HG02884 (cell line): ENCODE measurements at regions not wholly inside any gene's neighbourhood (a gene's known extent, or its start where the extent isn't known, plus 50 kb on each side); places are given as distances from the start of the nearest gene placed in this dataset.
"Not testable (repeated sequence)": the region's sequence is repeated elsewhere in the genome, so short reads cannot be mapped to it uniquely, and the experiment has no call there.

Source experiments
- ATAC-seq: cut with Tn5 transposase; IDR thresholded peaks from one replicate; pipeline ENCODE4 v1.9.1; 2021; ENCODE audit warnings: mild to moderate bottlenecking, moderate library complexity; ENCODE audit not compliant: unreplicated experiment

DNA sequence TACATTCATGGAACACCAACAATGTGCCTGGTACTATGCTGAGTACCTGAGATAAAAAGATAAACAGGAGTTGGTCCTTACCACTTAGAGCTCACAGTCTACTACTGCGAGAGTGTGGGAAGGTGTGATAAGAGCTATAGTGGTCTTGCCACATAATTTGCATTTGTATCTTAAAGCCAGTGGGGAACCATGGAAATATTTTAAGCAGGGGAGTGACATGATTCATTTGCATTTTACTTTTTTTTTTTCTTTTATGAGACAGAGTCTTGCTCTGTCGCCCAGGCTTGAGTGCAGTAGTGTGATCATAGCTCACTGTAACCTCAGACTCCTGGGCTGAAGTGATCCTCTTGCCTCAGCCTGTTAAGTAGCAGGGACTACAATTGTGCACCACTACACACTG is 53.6 kb downstream of the SRGAP2 start:
- ATAC-seq, result peak; percentile 83

DNA sequence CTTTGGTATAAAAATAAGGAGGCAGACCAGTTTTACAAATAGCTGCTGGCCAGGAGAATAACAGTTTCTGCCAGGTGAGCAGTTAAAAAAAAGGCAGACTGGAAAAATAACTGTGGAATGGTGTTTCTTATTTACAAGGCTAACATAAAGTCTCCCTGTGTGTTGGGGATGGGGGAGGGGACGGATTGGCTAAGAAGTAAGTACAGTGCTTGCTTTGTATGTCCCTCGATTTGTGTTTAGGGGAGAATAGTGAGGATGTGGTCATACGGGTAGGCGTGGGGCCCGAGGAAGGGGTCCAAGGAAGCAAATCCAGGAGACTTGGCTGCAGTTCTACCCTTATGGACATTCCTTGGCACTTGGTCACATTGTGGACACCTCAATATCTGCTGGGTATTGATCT is 58.1 kb downstream of the SRGAP2 start:
- ATAC-seq, result not testable (repeated sequence)

DNA sequence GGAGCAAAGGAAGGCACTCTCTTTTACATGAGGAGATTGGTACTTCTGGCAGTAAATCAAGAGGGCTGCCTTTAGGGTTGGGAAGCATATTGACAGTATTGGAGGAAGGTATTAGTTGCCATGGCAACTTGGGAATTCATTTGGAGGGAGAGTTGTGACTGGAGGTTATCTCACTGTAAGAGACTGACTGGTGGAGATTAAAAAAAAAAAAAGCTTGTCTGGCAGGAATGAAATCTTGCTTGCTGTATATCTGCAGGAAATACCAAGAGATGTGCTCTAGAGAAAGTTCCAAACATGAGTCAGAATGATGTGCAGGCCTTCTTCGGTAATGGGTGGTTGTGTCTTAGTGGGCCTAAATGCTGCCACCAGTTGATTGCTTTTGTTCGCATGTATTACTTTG is 59.1 kb downstream of the SRGAP2 start:
- ATAC-seq, result not testable (repeated sequence)

DNA sequence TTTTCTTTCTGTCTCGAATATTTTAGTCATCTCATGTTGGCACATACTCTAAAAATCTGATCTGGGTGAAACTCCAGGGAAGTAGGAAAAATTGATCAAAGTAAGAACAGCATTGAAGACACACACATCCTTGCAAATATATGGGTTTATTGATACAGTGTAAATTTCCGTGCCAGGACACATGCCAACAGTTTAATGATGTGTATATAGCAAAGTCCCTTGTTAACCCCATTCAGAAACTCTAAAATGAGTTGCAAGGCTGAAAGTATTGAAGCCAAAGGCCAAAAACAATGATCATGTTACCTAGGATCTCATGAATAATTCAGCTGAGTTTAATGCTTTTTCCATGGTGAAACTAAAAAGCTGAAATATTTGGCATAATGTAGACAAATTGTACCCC is 61.6 kb downstream of the SRGAP2 start:
- ATAC-seq, result not testable (repeated sequence)

DNA sequence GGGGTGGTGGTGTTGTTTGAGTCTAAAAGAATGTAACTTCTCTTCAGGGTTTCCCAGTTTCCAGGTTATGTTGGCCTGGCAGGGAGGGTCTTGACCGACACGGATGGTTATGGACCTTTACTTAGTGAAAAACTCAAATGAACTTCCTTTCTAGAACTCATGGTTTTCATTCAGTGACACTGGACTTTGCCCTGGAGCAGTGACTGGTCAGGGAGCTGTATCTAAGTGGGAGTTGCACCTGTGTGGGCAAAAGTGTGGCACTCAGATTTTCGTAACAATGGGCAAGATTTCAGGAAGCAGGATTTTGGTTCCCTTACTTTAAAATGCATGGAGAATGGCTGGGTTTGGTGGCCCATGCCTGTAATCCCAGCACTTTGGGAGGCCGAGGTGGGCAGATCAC is 67.8 kb downstream of the SRGAP2 start:
- ATAC-seq, result not testable (repeated sequence)

DNA sequence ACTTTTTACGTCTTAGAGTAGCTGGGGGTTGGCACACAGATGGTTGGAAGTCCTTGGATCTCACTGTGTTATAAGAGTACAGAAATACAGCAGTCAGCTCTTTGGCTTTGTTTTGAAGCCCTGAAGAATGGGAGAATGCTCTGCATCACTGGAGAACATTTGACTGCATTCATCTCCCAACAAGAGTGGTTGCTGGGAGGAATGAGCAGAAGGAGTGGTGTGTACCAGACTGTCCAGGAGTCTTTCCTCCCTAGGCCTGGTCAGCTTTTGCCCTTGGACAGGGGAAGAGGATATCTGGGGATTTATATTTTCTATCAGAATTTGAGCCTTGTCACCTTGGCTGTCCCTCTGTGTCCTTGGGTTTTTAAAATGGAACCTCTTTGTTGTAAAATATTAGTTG is 69.8 kb downstream of the SRGAP2 start:
- not testable (repeated sequence) for ATAC-seq

DNA sequence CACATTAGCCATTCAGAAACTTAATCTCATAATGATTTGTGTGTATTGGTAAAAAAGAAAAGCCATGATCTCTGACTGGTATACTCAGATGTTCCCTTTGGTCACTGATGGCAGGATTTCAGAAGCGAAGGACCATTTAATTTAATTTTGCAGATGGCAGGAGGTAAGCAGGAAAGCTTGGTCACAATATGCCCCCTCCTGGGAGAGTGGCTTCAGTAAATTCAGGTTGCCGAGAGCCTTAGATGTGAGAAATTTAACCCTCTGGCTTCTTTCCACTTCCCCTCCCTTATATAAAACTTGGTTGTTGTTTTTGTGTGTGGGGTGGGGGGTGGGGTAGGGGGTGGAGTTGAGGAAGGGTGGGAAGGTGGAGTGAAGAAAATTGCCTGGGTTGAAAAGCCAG is 72.8 kb downstream of the SRGAP2 start:
- ATAC-seq, result not testable (repeated sequence)

DNA sequence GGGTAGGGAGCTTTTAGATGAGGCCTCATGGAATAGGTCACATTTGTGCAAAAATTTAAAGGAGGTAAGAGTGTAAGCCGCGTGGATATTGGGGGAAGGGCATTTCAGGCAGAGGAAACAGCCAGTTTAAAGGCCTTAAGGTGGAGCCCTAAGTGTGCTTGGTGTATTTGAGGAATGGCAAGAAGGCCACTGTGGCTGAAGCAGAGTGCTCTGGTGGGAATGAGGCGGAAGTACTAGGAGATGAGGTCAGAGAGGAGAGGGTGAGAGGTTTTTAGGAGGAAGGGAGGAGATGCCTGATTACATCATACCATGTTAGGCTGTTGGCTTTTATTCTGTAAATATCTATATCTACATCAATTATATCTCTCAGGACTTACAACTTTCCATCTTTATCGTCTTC is 75.3 kb downstream of the SRGAP2 start:
- ATAC-seq, result not testable (repeated sequence)

DNA sequence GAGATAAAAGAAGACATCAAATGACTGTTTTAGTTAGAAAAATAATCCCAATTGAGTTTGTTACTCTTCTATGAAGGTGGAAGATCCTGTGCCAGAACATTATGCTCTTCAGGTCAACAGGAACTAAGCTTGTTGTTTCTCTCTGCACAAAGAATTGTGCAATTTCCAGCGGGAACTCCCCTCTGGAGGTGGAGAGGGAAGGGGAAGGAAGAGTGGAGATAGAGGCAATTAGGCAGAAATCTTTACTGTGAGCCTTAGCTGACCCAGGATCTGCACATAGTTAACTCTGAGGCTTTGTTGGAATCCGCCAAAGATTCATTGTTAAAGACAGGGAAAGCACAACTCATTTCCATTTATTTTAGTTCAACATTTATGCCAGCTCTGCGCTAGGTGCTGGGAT is 77.3 kb downstream of the SRGAP2 start:
- not testable (repeated sequence) for ATAC-seq

DNA sequence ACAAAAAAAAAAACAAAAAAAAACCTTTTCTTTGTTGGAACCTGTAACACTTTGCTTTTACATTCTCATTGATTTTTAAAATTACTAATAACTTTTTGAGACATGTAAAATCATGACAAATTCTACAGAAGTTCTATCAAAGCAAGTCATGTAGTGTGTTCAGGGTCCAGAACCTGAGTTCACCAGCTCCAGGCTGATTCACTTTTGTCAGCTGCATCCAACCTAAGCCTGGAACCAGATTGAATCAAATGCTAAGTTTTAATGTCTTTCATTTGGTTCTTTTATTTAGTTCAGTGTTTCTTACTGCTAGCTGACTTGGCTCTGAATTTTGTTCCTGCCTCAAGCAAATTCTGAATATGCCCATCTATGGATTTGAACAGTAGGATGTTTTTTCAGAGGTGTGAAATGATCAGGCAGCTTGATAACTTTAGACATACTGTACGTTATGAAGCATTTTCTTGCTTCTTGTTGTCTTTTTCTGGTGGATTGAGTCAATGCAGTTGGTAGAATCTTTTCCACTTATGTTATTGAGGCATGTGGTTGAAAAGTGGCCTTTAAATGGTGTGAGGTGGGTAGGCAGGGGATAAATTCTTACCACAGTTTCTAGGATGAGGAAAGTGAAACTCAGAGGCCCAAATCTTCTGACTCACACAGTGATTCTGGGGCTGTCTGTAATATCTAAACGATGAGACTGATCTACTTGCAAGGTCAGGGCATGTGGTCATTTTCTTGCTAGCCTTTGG is 78.7 kb downstream of the SRGAP2 start:
- peak; percentile 72 for ATAC-seq

DNA sequence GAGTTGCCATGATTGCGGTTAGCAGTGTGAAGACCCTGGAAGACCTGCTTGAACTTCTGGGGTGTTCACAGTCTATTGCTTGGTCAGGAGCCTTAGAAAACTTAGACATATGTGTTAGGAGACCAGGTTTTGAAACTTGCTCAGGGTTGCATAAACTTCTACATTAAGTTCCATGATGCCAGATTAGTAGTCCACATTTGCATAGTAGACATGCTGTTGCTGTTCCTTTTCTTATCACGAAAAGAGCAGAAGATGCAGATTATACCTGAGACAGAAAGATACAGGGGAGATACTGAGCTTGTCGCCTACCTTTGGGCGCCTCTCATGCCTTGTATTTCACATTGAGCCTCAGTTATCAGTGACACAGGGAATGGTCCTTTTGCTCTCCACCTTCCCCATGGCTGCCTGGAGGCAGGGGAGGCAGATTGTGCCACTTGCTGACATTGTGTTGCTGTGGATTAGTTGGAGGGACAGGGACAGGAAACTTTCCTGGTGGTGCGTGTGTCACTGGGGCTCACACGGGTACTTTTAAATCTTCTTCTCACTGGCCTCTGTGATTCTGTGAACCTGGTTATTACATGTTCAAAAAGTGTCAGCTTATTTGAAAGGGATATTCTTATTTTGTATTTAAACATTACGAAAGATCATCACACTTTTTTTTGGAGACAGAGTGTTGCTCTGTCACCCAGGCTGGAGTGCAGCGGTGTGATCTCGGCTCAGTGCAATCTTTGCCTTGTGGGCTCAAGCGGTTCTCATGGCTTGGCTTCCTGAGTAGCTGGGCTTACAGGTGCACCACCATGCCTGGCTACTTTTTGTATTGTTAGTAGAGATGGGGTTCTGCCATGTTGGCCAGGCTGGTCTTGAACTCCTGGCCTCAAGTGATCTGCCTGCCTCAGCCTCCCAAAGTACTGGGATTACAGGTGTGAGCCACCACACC is 82.0 kb downstream of the SRGAP2 start:
- not testable (repeated sequence) for ATAC-seq

DNA sequence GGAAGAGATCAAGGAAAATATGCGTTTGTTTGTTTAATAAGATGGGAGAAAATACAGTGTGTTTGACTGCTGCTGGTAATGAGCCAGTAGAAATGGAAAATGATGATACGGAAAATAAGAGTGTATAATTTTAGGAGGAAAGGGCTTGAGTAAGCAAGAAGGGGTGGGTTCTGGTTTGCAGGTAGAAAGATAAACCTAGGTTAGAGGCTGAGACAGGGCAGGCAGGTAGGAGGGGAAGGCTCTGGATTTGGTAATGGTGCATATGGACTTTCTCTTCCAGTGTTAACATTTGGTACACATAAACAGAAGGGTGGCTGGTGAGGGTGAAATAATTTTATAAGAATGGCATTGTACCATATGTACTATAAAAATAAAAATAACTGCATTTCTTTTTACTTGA is 84.4 kb downstream of the SRGAP2 start:
- ATAC-seq, result not testable (repeated sequence)

DNA sequence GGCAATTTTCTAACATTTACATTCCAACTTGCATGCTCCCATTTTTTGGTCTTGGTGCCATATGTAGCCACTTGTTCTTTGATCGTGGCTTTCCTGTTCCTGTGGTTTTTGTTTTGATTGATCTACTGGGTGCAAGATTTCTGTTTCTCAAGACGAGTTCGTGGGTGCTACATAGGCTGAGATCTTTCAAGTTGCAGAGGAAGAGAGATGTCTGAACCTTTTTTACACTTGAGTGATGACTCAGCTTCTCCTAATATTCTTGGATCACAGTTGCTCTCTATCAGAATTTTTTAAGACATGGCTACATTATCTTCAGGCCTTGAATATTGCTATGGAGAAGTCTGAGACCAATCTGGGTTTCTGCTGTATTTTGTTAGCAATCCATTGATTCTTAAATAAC is 85.1 kb downstream of the SRGAP2 start:
- ATAC-seq, result not testable (repeated sequence)

DNA sequence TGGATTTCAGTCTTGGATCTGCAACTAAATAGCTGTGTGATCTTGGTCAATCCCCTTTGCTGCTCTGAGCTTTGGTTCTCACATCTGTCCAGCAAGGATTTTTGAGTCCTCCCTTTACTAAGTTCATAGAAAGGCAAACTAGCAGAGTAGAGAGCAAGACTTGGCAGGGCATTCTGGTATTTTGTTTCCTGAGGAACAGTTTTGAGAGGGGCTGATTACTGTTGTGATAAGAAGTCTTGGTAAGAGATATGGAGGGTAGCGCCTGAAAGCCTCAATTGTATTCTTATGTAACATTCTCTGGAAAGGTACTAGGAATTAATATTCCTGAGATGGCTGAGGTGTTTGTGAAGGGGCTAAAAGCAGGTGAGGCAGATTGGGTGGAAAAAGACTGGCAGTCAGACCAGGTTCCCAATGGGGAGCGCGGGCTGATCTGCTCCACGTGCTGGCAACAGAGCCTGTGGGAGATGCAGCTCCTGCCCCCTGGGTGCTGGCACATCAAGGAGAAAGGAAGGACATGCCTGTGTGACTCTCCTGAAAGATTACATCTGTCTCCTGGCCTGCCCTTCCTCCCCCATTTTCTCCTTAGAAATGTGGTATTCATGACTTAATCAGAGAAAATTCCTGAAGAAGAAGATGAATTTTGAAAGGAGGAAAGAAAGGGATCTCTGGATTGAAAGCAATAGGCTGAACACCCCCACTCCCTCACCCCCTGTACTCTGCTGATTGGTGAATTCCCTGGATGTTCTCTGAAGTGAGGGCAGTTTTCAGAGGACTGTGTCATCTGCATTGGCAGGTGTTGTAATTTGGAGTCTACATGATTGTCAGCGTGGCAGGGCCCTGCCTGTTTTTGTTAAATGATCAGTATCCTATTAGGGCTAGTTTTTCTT is 94.0 kb downstream of the SRGAP2 start:
- not testable (repeated sequence) for ATAC-seq

DNA sequence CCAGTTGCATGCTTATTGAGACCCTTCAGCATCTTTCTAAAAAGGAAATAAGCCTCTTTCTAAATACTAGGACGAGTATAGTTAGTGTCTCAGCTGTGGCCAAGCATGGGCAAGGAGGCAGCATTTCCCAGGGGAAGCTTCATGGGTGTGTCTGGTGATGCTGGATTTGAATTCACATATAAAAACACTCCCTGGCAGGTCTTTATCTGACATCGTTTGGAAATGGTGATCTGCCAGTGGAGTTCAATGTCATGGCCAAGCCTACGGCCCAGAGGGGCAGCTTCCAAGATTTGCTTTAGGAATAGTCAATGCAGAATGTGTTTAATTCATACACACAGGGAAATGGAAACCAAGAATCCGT is 94.7 kb downstream of the SRGAP2 start:
- ATAC-seq, result not testable (repeated sequence)

DNA sequence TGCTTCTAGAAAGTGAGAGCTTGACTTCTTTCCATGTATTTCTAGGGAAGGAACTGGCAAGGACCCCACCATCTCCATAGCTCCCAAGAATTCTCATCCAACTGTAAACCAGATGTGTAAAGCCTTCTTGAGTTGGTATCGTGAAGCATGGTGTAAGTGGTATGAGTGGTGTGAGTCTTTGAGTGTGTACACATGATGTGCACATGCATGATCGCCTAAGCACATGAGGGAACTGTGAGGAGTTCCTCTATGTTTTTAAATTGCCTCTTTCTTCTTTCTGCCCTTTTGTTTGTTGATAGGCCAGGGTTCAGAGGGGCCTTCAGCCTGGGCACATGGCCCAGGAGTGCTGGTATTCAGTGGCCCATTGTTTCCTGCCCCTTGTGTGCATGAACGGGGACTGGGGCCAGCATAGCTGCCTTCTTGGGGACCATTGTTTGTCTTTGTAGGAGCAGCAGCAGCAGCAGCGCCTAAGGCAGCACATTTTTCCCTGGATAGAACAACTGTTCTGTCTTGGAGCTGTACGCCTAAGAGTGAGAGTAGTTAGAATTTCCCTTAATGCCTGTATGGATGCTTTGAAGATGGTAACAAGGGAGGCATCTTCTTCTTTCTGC is 95.9 kb downstream of the SRGAP2 start:
- not testable (repeated sequence) for ATAC-seq

DNA sequence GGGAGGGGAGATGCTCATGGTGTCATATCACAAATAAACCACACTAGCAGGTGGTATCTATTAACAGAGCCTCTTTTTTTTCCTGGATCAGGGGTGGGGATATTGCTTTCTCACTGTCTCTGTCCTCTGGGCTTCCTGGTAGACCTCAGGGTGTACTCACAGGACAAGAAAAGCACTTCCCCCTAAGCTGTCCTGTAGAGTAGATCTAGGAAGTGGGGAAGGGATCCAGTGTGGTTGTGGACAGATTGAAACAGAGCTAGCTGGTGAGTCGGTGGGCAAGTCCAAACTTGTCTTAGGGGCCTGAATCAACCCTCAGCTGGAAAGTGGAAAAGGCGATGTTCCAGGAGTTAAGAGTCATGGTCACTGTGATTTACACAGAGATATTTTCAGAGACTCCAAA is 96.6 kb downstream of the SRGAP2 start:
- not testable (repeated sequence) for ATAC-seq

DNA sequence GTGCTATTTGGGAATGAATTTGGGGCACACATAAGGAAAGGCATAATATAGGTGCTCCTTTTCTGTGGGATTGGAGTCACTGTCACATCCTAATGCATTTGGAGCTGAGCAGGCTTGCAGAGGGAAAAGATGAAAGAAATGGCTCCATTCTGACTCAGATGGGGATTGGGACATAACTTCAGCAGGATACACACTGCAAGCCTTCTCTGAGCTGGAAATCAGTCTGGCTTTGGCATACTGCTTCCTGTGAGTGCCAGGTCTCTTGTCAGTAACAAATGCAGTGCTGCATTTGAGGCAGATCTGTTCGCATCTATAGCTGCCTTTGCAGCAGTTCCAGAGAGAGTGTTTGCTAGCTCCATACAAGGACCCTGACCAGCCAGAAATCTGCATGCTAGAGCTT is 98.7 kb downstream of the SRGAP2 start:
- not testable (repeated sequence) for ATAC-seq

DNA sequence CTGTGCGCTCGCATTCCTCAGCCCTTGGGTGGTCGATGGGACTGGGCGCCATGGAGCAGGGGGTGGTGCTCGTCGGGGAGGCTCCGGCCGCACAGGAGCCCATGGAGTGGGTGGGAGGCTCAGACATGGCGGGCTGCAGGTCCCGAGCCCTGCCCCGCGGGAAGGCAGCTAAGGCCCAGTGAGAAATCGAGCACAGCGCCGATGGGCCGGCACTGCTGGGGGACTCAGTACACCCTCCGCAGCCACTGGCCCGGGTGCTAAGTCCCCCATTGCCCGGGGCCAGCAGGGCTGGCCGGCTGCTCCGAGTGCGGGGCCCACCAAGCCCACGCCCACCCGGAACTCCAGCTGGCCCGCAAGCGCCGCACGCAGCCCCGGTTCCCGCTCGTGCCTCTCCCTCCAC is 104.1 kb downstream of the SRGAP2 start:
- not testable (repeated sequence) for ATAC-seq

DNA sequence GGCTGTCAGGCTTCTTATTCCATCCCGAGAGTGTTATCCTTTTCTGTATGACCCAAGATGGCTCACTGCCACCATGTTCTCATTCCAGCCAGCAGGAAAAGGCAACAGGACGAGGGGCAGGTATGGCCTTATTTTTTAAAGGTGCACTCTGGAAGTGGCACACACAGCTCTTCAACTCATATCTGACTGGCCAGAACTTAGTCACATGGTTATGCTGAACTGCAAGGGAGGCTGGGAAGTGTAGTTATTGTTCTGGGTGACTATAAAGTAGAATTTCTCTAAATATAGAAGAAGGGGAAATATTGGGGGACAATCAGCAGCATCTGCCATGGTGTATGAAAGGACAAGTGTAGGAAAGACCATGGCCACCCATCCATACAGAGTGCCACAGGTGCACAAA is 107.6 kb downstream of the SRGAP2 start:
- ATAC-seq, result not testable (repeated sequence)
